Smooth muscle cell (in vitro differentiated cells): ENCODE measurements at regions not wholly inside any gene's neighbourhood (a gene's known extent, or its start where the extent isn't known, plus 50 kb on each side); places are given as distances from the start of the nearest gene placed in this dataset.
"Not testable (repeated sequence)": the region's sequence is repeated elsewhere in the genome, so short reads cannot be mapped to it uniquely, and the experiment has no call there.

ENCODE experiments used
- DNase-seq: peaks from one replicate; lab custom pipeline; 2025; ENCODE audit not compliant: unreplicated experiment; lab: John Stamatoyannopoulos, UW
- H2AFZ ChIP-seq: fragments of 200-600 bp; sonication (generic); 2 replicates; pipeline ENCODE4 v1.6.0; 2016; ENCODE audit warnings: antibody characterized with exemption, low read depth, mild to moderate bottlenecking
- H3F3A ChIP-seq: fragments of 200-600 bp; sonication (generic); 2 replicates; pipeline ENCODE4 v1.6.0; 2017; ENCODE audit warnings: antibody characterized with exemption, low read depth
- H3K27ac ChIP-seq: fragments of 200-600 bp; sonication (generic); 2 replicates; pipeline ENCODE4 v1.5.1; 2016; ENCODE audit warnings: low read depth, mild to moderate bottlenecking
- H3K27me3 ChIP-seq: fragments of 200-600 bp; sonication (generic); 2 replicates; pipeline ENCODE4 v1.6.1; 2016; ENCODE audit warnings: low read depth, mild to moderate bottlenecking
- H3K36me3 ChIP-seq: fragments of 200-600 bp; sonication (generic); 2 replicates; pipeline ENCODE4 v1.5.1; 2016; ENCODE audit warnings: low read depth
- H3K4me1 ChIP-seq: fragments of 200-600 bp; sonication (generic); 2 replicates; pipeline ENCODE4 v1.5.1; 2016; ENCODE audit warnings: low read depth
- H3K4me2 ChIP-seq: fragments of 200-600 bp; sonication (generic); 2 replicates; pipeline ENCODE4 v1.6.0; 2016; ENCODE audit warnings: mild to moderate bottlenecking
- H3K4me3 ChIP-seq: fragments of 200-600 bp; sonication (generic); 2 replicates; pipeline ENCODE4 v1.5.1; 2016; ENCODE audit warnings: mild to moderate bottlenecking
- H3K79me2 ChIP-seq: fragments of 200-600 bp; sonication (generic); 2 replicates; pipeline ENCODE4 v1.6.0; 2016; ENCODE audit warnings: low read depth, mild to moderate bottlenecking
- H3K9ac ChIP-seq: fragments of 200-600 bp; sonication (generic); 2 replicates; pipeline ENCODE4 v1.6.0; 2016; ENCODE audit warnings: low read depth
- H3K9me3 ChIP-seq: fragments of 200-600 bp; sonication (generic); replicated peaks from 2 replicates; pipeline ENCODE4 v1.5.1; 2016; ENCODE audit warnings: low read depth
- H4K20me1 ChIP-seq: fragments of 200-600 bp; sonication (generic); 2 replicates; pipeline ENCODE4 v1.6.0; 2016; ENCODE audit warnings: low read depth
- CTCF ChIP-seq: fragments of 200-600 bp; sonication (generic); IDR thresholded peaks from 2 replicates; pipeline ENCODE4 v1.5.1; 2017; ENCODE audit warnings: borderline replicate concordance, mild to moderate bottlenecking, antibody characterized with exemption; ENCODE audit not compliant: insufficient read depth, poor library complexity, severe bottlenecking
- WGBS: methylation state at CpG from one replicate; pipeline ENCODE4 v1.1.7; 2016; ENCODE audit warnings: low lambda C conversion rate; 5-methylcytosine and 5-hydroxymethylcytosine counted together

- Histone ChIP-seq H3K27me3 (no peaks in the 10 kb centered on the region), H3K36me3 (no peaks in the 10 kb centered on the region), H3K9ac (no peak overlapping the region), H3K79me2 (no peaks in the 10 kb centered on the region), H3K9me3 (no peaks in the 10 kb centered on the region), H3K4me3 (no peak overlapping the region), H3K4me1 (no peaks in the 10 kb centered on the region), H4K20me1 (no peaks in the 10 kb centered on the region), H3K27ac (no peak overlapping the region), H2AFZ (no peak overlapping the region), H3K4me2 (no peak overlapping the region), H3F3A (no peaks in the 10 kb centered on the region)
- WGBS: 99% methylated on average over 9 of the region's 9 CpGs
- TF ChIP-seq CTCF: no peak
- no peak for DNase-seq
Measured at GRCh38 chr9:6149315-6149714, 66.3 kb upstream of the IL33 start.

- no peaks in the 10 kb centered on the region for H3K36me3 ChIP-seq
- no peak for DNase-seq
- no peak overlapping the region for H3K4me2 ChIP-seq
- no peaks in the 10 kb centered on the region for H3F3A ChIP-seq
- H3K4me3 ChIP-seq: no peak overlapping the region
- H3K27me3 ChIP-seq: no peaks in the 10 kb centered on the region
- WGBS: 91% methylated on average over 4 of the region's 4 CpGs
- H4K20me1 ChIP-seq: no peaks in the 10 kb centered on the region
- no peaks in the 10 kb centered on the region for H3K79me2 ChIP-seq
- TF ChIP-seq CTCF: no peak
- no peak overlapping the region for H3K9ac ChIP-seq
- H2AFZ ChIP-seq: no peak overlapping the region
- H3K4me1 ChIP-seq: no peaks in the 10 kb centered on the region
- no peak overlapping the region for H3K27ac ChIP-seq
- H3K9me3 ChIP-seq: no peaks in the 10 kb centered on the region
Measured at GRCh38 chr9:6147846-6148245, 67.8 kb upstream of the IL33 start.

GRCh38 chr9:6144947-6145346 is 70.7 kb upstream of the IL33 start:
- Histone ChIP-seq H3K9ac (no peak overlapping the region), H3K27me3 (no peaks in the 10 kb centered on the region), H4K20me1 (no peaks in the 10 kb centered on the region), H3F3A (no peaks in the 10 kb centered on the region), H2AFZ (no peak overlapping the region), H3K36me3 (no peaks in the 10 kb centered on the region), H3K4me2 (no peak overlapping the region), H3K27ac (no peak overlapping the region), H3K4me1 (no peaks in the 10 kb centered on the region), H3K4me3 (no peak overlapping the region), H3K9me3 (no peaks in the 10 kb centered on the region), H3K79me2 (no peaks in the 10 kb centered on the region)
- no peak for TF ChIP-seq CTCF
- DNase-seq: no peak
- WGBS: 92% methylated on average over 1 of the region's 1 CpG

- H3K27ac ChIP-seq: no peak overlapping the region
- no peaks in the 10 kb centered on the region for H3F3A ChIP-seq
- H3K79me2 ChIP-seq: no peaks in the 10 kb centered on the region
- DNase-seq: no peak
- no peaks in the 10 kb centered on the region for H4K20me1 ChIP-seq
- H3K36me3 ChIP-seq: no peaks in the 10 kb centered on the region
- H2AFZ ChIP-seq: no peak overlapping the region
- H3K9me3 ChIP-seq: no peaks in the 10 kb centered on the region
- no peaks in the 10 kb centered on the region for H3K4me1 ChIP-seq
- H3K27me3 ChIP-seq: no peaks in the 10 kb centered on the region
- no peak for TF ChIP-seq CTCF
- no peak overlapping the region for H3K4me2 ChIP-seq
- no peak overlapping the region for H3K9ac ChIP-seq
- no peak overlapping the region for H3K4me3 ChIP-seq
Measured at GRCh38 chr9:6142799-6143454, 72.7 kb upstream of the IL33 start.

- H3K27me3 ChIP-seq, H3K4me2 ChIP-seq, H3K27ac ChIP-seq, H3K4me1 ChIP-seq, H3K4me3 ChIP-seq, H3K79me2 ChIP-seq, H4K20me1 ChIP-seq, H3F3A ChIP-seq, DNase-seq, H3K9me3 ChIP-seq, H3K36me3 ChIP-seq, H2AFZ ChIP-seq, H3K9ac ChIP-seq: not testable (repeated sequence)
- WGBS: 82% methylated on average over 19 of the region's 25 CpGs
Measured at GRCh38 chr9:6135780-6136179, 79.8 kb upstream of the IL33 start.
